NCI-H82 (cell line): ENCODE measurements at regions not wholly inside any gene's neighbourhood (a gene's known extent, or its start where the extent isn't known, plus 50 kb on each side); places are given as distances from the start of the nearest gene placed in this dataset.

ENCODE experiments used
- DNase-seq: peaks from one replicate; lab custom pipeline; 2025; lab: John Stamatoyannopoulos, UW

- DNase-seq = no peak
Observed at GRCh38 chr13:105307776-105308175, 1227.7 kb downstream of the EFNB2 start.

GRCh38 chr13:105297839-105298238, 1237.6 kb downstream of the EFNB2 start:
- DNase-seq = no peak

GRCh38 chr13:105291987-105292386, 1243.5 kb downstream of the EFNB2 start:
- DNase-seq = no peak

- peak; percentile 74 for DNase-seq
Observed at GRCh38 chr13:105290596-105290995, 1244.9 kb downstream of the EFNB2 start.

GRCh38 chr13:105285526-105285925, 1249.9 kb downstream of the EFNB2 start:
- DNase-seq = no peak

GRCh38 chr13:105282406-105283285, 1252.8 kb downstream of the EFNB2 start:
- DNase-seq = no peak

GRCh38 chr13:105278943-105279381, 1256.5 kb downstream of the EFNB2 start:
- DNase-seq = peak; percentile 62

GRCh38 chr13:105276571-105276970, 1258.9 kb downstream of the EFNB2 start:
- DNase-seq = no peak

GRCh38 chr13:105273665-105274222, 1261.7 kb downstream of the EFNB2 start:
- DNase-seq = no peak

GRCh38 chr13:105272660-105273631, 1262.5 kb downstream of the EFNB2 start:
- peak; percentile 61 for DNase-seq

- DNase-seq = no peak
Observed at GRCh38 chr13:105266615-105267014, 1268.8 kb downstream of the EFNB2 start.

GRCh38 chr13:105262579-105262978, 1272.9 kb downstream of the EFNB2 start:
- DNase-seq = no peak

GRCh38 chr13:105259426-105259825, 1276.0 kb downstream of the EFNB2 start:
- no peak for DNase-seq

GRCh38 chr13:105255472-105255871, 1280.0 kb downstream of the EFNB2 start:
- no peak for DNase-seq

GRCh38 chr13:105251293-105251692, 1284.2 kb downstream of the EFNB2 start:
- DNase-seq = no peak

- DNase-seq = no peak
Observed at GRCh38 chr13:105247830-105248229, 1287.6 kb downstream of the EFNB2 start.

GRCh38 chr13:105240371-105240770, 1295.1 kb downstream of the EFNB2 start:
- DNase-seq = no peak

- DNase-seq = no peak
Observed at GRCh38 chr13:105232439-105232838, 1303.0 kb downstream of the EFNB2 start.

GRCh38 chr13:105232006-105232405, 1303.5 kb downstream of the EFNB2 start:
- DNase-seq = no peak

GRCh38 chr13:105231579-105231978, 1303.9 kb downstream of the EFNB2 start:
- DNase-seq = no peak

GRCh38 chr13:105220881-105221280, 1314.6 kb downstream of the EFNB2 start:
- no peak for DNase-seq

- no peak for DNase-seq
Observed at GRCh38 chr13:105220063-105220462, 1315.4 kb downstream of the EFNB2 start.
